GM21360 (cell line): ENCODE measurements at regions not wholly inside any gene's neighbourhood (a gene's known extent, or its start where the extent isn't known, plus 50 kb on each side); places are given as distances from the start of the nearest gene placed in this dataset.

Experiments used
- ATAC-seq: cut with Tn5 transposase; IDR thresholded peaks from one replicate; pipeline ENCODE4 v1.9.1; 2021; ENCODE audit warnings: mild to moderate bottlenecking, moderate library complexity; ENCODE audit not compliant: unreplicated experiment

GRCh38 chr12:24023081-24023480, 73.6 kb upstream of the SOX5 start:
- no peak for ATAC-seq

- ATAC-seq: no peak
Measured at GRCh38 chr12:24021164-24021502, 71.7 kb upstream of the SOX5 start.

DNA sequence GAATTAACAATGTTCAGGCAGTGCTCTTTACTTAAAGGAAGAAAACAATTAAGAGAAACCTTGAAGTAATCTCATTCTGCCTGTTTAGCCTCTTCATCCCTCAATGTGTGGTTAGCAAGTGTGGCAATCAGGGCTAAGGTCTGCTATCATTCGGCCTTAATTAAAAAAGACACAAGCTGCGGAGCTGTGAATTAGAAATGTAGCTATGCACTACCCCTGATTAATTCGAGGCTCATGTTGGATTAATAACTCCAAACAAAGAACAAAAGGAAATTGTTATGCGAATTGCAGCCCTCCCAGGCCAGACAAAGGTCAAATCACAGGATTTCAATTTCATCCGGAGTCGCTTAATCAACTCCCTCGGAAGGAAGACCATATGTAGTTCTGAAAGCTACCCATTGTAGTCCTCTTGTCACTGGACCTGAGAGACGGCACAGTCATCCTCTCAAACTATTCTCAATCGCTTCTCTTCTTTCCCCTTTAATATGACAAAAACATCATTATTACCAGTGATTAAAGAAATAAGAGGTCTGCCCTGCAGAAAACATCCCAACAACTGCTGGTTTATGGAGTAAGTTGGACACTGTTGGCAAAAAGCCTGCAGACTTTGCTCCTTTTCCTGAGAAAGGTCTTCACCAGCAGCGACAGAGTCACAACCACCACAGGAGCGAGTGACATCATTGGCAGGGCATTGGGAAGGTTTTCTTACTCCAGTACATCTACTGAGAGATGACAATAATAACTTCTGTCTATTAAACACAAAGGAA, 71.1 kb upstream of the SOX5 start:
- no peak for ATAC-seq

GRCh38 chr12:24015833-24016160, 66.3 kb upstream of the SOX5 start:
- ATAC-seq: no peak

DNA sequence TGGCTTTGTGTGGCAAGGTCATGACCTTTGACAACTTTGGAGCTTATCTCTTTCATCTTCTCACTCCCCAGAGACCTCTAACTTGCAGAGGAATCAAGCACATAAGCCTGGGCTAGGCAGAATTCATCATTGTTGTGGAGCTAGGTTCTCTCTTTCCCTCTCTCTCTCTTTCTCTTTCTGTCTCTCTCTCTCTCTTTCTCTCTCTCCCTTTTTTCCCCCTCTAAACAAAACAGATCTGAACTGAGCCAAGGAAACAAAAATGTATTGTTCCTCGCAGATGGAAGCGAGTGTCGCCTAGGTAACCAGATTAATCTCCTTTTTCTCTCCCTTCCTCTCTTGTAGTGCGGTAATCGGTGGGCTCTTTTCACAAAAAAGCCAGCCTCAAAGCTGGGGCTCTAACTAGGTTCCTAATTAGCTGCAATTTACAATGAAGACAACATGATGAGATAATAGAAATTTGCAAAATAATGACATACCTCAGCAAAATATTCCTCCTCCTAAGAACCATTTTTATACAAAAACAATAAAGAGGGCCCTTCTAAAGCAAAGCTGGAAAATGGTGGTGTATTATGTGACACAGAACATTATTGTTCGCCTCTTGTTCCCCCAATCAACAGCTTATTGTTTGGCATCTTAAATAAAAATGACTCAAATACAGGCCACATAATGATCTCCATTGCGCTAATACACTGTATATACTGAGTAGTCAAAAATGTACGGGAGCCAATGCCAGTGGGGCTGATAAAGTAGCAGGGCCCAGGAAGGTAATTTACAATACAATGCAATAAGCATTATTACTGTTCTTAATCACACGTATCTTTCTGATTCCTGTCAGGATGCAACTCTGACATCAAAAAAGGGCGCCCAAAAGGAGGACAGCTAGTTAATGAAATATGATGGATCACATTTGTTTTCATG, 65.7 kb upstream of the SOX5 start:
- ATAC-seq: no peak

DNA sequence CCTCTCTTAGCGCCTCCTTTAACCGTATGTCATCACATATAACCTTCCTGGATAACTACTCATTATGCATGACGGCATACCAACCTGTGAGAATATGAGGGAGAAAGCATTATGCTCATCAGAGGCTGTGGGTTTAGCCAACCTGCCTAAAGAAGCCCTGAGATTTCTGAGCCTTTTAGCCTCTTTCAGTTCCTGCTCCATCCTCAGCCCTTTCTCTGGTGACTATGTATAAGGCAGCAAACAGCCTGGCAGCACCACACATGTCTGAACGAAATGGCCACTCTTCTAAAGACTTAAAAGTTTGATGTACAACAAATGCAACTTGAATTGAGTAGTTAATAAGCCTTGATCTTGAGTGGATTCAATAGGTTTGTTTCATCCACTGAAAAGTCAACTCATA, 64.8 kb upstream of the SOX5 start:
- ATAC-seq: no peak

- ATAC-seq: no peak
Measured at GRCh38 chr12:24012528-24012927, 63.1 kb upstream of the SOX5 start.

DNA sequence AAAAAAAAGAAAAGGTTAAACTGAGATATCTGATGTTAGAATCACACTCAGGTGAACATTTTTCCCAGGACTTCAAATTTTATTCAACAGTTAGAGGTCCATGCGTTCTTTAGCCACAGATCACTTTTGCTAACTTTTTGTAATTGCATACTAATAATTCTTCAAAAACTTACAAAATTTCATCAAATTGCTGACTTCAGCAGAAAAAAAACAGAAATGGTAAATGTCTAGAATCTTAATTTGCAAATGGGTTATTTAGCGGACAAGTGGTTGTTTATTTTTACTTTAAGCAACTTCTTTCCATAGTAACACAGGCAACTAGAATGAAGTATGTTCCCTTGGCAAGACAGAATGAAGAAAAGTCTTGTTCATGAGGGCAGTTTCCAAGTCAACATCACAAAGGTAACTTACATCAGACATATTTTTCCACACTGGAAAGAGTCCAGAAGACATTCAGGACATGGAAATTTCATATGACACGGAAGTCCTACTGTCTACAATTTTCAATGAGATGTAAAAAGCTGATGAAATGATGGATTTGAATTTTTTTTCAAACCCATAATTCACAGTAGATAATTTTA, 62.5 kb upstream of the SOX5 start:
- no peak for ATAC-seq

GRCh38 chr12:24008166-24008565, 58.7 kb upstream of the SOX5 start:
- no peak for ATAC-seq
